B cell (primary cell): ENCODE measurements at regions not wholly inside any gene's neighbourhood (a gene's known extent, or its start where the extent isn't known, plus 50 kb on each side); places are given as distances from the start of the nearest gene placed in this dataset.

Experiments used
- ATAC-seq: fragments of 200-7000 bp; cut with Tn5 transposase; one replicate; pipeline ENCODE4 v1.10.0; 2021; ENCODE audit warnings: low read depth, mild to moderate bottlenecking, moderate number of reproducible peaks, moderate library complexity
- CTCF ChIA-PET: fragments of 350-600 bp; sonication (Branson Sonifier 250); formaldehyde crosslinking; loops from one replicate; lab custom pipeline; 2021; ENCODE audit warnings: antibody characterized with exemption, inconsistent platforms; lab: Charles Lee
- POLR2A ChIA-PET: fragments of 350-600 bp; sonication (Branson Sonifier 250); formaldehyde crosslinking; loops from one replicate; lab custom pipeline; 2021; ENCODE audit warnings: antibody characterized with exemption; lab: Charles Lee
- DNase-seq: peaks from one replicate; pipeline ENCODE4 v3.0.0; 2013
- H2AFZ ChIP-seq: 2 replicates; pipeline ENCODE4 v1.6.1; 2012; ENCODE audit warnings: mild to moderate bottlenecking, low read depth, low read length; ENCODE audit not compliant: insufficient read depth, poor library complexity, severe bottlenecking
- H3K27ac ChIP-seq, 2 donors: 1 replicate in 1 of 2; 2 replicates in 1 of 2; pipeline ENCODE4 v1.5.1; 2012 to 2013; ENCODE audit warnings: low read length in 2 of 2, mild to moderate bottlenecking in 2 of 2, moderate library complexity in 1 of 2
- H3K27me3 ChIP-seq, 4 experiments: fragments of 200-600 bp in 1 of 4; sonication (generic) in 1 of 4; replicated peaks in 1 of 4; 1 replicate in 2 of 4; 2 replicates in 2 of 4; pipeline versions ENCODE4 v1.6.1 to v1.7.0; 2013 to 2016; ENCODE audit warnings: low read length in 3 of 4, mild to moderate bottlenecking in 2 of 4, mixed read lengths in 1 of 4, moderate library complexity in 1 of 4; ENCODE audit not compliant: insufficient read depth in 4 of 4, control insufficient read depth in 3 of 4; ENCODE audit errors: control extremely low read depth in 1 of 4
- H3K36me3 ChIP-seq, 2 experiments: replicated peaks in 1 of 2; 1 replicate in 1 of 2; 2 replicates in 1 of 2; pipeline versions ENCODE4 v1.6.1 to v1.7.1; 2013; ENCODE audit warnings: low read length in 1 of 2; ENCODE audit not compliant: insufficient read depth in 2 of 2, control insufficient read depth in 1 of 2; ENCODE audit errors: control extremely low read depth in 1 of 2, extremely low read depth in 1 of 2
- H3K4me1 ChIP-seq, 2 donors: fragments of 200-600 bp in 1 of 2; sonication (generic) in 1 of 2; 1 replicate in 1 of 2; 2 replicates in 1 of 2; pipeline versions ENCODE4 v1.5.1 to v1.6.1; 2013 to 2017; ENCODE audit warnings: low read length in 2 of 2; ENCODE audit not compliant: control insufficient read depth in 2 of 2, insufficient read depth in 2 of 2
- H3K4me2 ChIP-seq: replicated peaks from 2 replicates; pipeline ENCODE3; 2012; ENCODE audit warnings: mild to moderate bottlenecking, low read depth, low read length; ENCODE audit not compliant: poor library complexity, severe bottlenecking
- H3K4me3 ChIP-seq, 5 experiments: fragments of 200-600 bp in 1 of 5; sonication (generic) in 1 of 5; 1 replicate in 3 of 5; 2 replicates in 2 of 5; pipeline versions ENCODE4 v1.5.1 to v1.7.0; 2011 to 2016; ENCODE audit warnings: low read length in 4 of 5, mild to moderate bottlenecking in 4 of 5, low read depth in 2 of 5, control low read depth in 1 of 5, moderate library complexity in 1 of 5; ENCODE audit not compliant: insufficient read depth in 1 of 5; ENCODE audit errors: control extremely low read depth in 1 of 5, extremely low read depth in 1 of 5
- H3K79me2 ChIP-seq: fragments of 200-600 bp; sonication (generic); one replicate; pipeline ENCODE4 v1.6.0; 2016; ENCODE audit warnings: low read length; ENCODE audit not compliant: control insufficient read depth, insufficient read depth
- H3K9ac ChIP-seq: fragments of 200-600 bp; sonication (generic); 2 replicates; pipeline ENCODE4 v1.6.1; 2017; ENCODE audit warnings: mild to moderate bottlenecking, low read length, moderate library complexity
- H3K9me3 ChIP-seq, 3 donors: one replicate each; pipeline versions ENCODE4 v1.6.1 to v1.7.1; 2013; ENCODE audit warnings: low read length in 2 of 3; ENCODE audit not compliant: control insufficient read depth in 2 of 3, insufficient read depth in 1 of 3; ENCODE audit errors: control extremely low read depth in 1 of 3
- H4K20me1 ChIP-seq: 2 replicates; pipeline ENCODE4 v1.6.0; 2012; ENCODE audit warnings: mild to moderate bottlenecking, low read length; ENCODE audit not compliant: insufficient read depth, control insufficient read depth, poor library complexity, severe bottlenecking
- H3K27ac Mint-ChIP-seq: one replicate; pipeline ENCODE4 v1.8.0; 2021; ENCODE audit warnings: mixed read lengths
- H3K27me3 Mint-ChIP-seq: one replicate; pipeline ENCODE4 v1.8.0; 2021; ENCODE audit warnings: mixed read lengths
- H3K4me1 Mint-ChIP-seq: one replicate; pipeline ENCODE4 v1.8.0; 2021; ENCODE audit warnings: mixed read lengths
- H3K4me3 Mint-ChIP-seq: one replicate; pipeline ENCODE4 v1.8.0; 2021; ENCODE audit warnings: mixed read lengths
- H3K9me3 Mint-ChIP-seq: one replicate; pipeline ENCODE4 v1.8.0; 2022; ENCODE audit warnings: mixed read lengths; ENCODE audit not compliant: insufficient read depth
- CTCF ChIP-seq: fragments of 200-600 bp; IDR thresholded peaks from one replicate; pipeline ENCODE4 v1.8.0; 2022; ENCODE audit warnings: antibody characterized with exemption, mild to moderate bottlenecking
- EZH2 ChIP-seq: IDR thresholded peaks from 2 replicates; pipeline ENCODE4 v1.6.1; 2012; ENCODE audit warnings: borderline replicate concordance, low read depth, mild to moderate bottlenecking, moderate library complexity, low read length; ENCODE audit not compliant: insufficient read depth, poor library complexity, severe bottlenecking
- WGBS: methylation state at CpG from one replicate; pipeline ENCODE4 v1.1.5; 2013; ENCODE audit warnings: missing lambda C conversion rate; ENCODE audit not compliant: insufficient coverage; 5-methylcytosine and 5-hydroxymethylcytosine counted together
- intact Hi-C: fragments of 100-400 bp; cut with micrococcal nuclease; formaldehyde crosslinking; loops from one replicate; pipeline ENCODE4 v1.10.0; 2022

- no peak overlapping the region for H3K9ac ChIP-seq
- DNase-seq, result no peak
- no peak overlapping the region for H3K27ac ChIP-seq
- Mint-ChIP-seq H3K27ac (no peak overlapping the region), H3K4me1 (no peaks in the 10 kb centered on the region), H3K27me3 (peaks cover 42% of the 10 kb centered on the region), H3K4me3 (no peak overlapping the region), H3K9me3 (no peaks in the 10 kb centered on the region)
- no peak overlapping the region for H3K4me2 ChIP-seq
- WGBS, result 100% methylated on average over 2 of the region's 5 CpGs
- TF ChIP-seq CTCF, result no peak
- no peak for TF ChIP-seq EZH2
- H3K4me3 ChIP-seq, result no peak overlapping the region
- peaks cover 0 to 32% (median 2%) of the 10 kb centered on the region in 4 experiments for H3K27me3 ChIP-seq
- H2AFZ ChIP-seq, result no peak overlapping the region
- CTCF ChIA-PET, result interaction anchor here (0.8 to 1.6 kb wide), 3 partner anchors 9 to 34 kb away, joined by 3 to 9 read pairs (median 3); no protein-coding TSS in a partner anchor
- no peak for ATAC-seq
- H3K79me2 ChIP-seq, result no peaks in the 10 kb centered on the region
- H3K4me1 ChIP-seq, result no peaks in the 10 kb centered on the region
- POLR2A ChIA-PET, result no interaction called here
- H3K36me3 ChIP-seq, result no peaks in the 10 kb centered on the region
- H3K9me3 ChIP-seq, result peaks cover 0 to 3% (median 0%) of the 10 kb centered on the region in 3 donors
- H4K20me1 ChIP-seq, result no peaks in the 10 kb centered on the region
- intact Hi-C loops, result no loop called here
Measured at GRCh38 chr2:37866171-37866934, 58.7 kb upstream of the RMDN2 start.

GRCh38 chr2:37867166-37867565 is 57.9 kb upstream of the RMDN2 start:
- Histone ChIP-seq H3K4me2 (no peak overlapping the region), H3K4me1 (no peaks in the 10 kb centered on the region), H3K9ac (no peak overlapping the region), H3K36me3 (no peaks in the 10 kb centered on the region), H3K9me3 (peaks cover 0 to 3% (median 0%) of the 10 kb centered on the region in 3 donors), H3K27me3 (peaks cover 0 to 27% (median 2%) of the 10 kb centered on the region in 4 experiments), H3K4me3 (no peak overlapping the region), H2AFZ (no peak overlapping the region), H3K79me2 (no peaks in the 10 kb centered on the region), H3K27ac (no peak overlapping the region), H4K20me1 (no peaks in the 10 kb centered on the region)
- Mint-ChIP-seq H3K27ac (no peak overlapping the region), H3K4me3 (no peak overlapping the region), H3K27me3 (peaks cover 35% of the 10 kb centered on the region), H3K4me1 (no peaks in the 10 kb centered on the region), H3K9me3 (no peaks in the 10 kb centered on the region)
- ATAC-seq (no peak), DNase-seq (no peak)
- WGBS, result 83% methylated on average over 1 of the region's 2 CpGs
- intact Hi-C loops, result no loop called here
- POLR2A ChIA-PET, result no interaction called here
- CTCF ChIA-PET, result interaction anchor here (1.3 kb wide), 1 partner anchor 10 kb away, joined by 6 read pairs; no protein-coding TSS in a partner anchor
- TF ChIP-seq EZH2 (no peak), CTCF (no peak)
